ENCODE measurements at regions not wholly inside any gene's neighbourhood (a gene's known extent, or its start where the extent isn't known, plus 50 kb on each side); places are given as distances from the start of the nearest gene placed in this dataset.

- peaks cover 1% of the 10 kb centered on the region for H3K36me3 Mint-ChIP-seq (ENCODE audit: low read depth)
Observed at GRCh38 chr2:147398996-147399395, 445.8 kb upstream of the ACVR2A start.

GRCh38 chr2:147398301-147398700 is 446.5 kb upstream of the ACVR2A start:
- ATAC-seq (no peak), DNase-seq (no peak)
- Mint-ChIP-seq H3K36me3 (ENCODE audit: low read depth) (peaks cover 3% of the 10 kb centered on the region), H3K27ac (no peak overlapping the region), H3K4me3 (no peak overlapping the region), H3K27me3 (no peaks in the 10 kb centered on the region), H3K4me1 (no peaks in the 10 kb centered on the region)
- no peaks in the 10 kb centered on the region for H3K9me3 ChIP-seq (ENCODE audit: control insufficient read depth, low read length, poor library complexity, severe bottlenecking)

More at GRCh38 chr2:147398996-147399395, 445.8 kb upstream of the ACVR2A start:
- Mint-ChIP-seq H3K4me3 (no peak overlapping the region), H3K27me3 (no peaks in the 10 kb centered on the region), H3K4me1 (no peaks in the 10 kb centered on the region), H3K27ac (no peak overlapping the region)
- no peaks in the 10 kb centered on the region for H3K9me3 ChIP-seq (ENCODE audit: control insufficient read depth, low read length, poor library complexity, severe bottlenecking)
- DNase-seq (no peak), ATAC-seq (no peak)

- no peaks in the 10 kb centered on the region for H3K27me3 Mint-ChIP-seq
- H3K4me3 Mint-ChIP-seq, result no peak overlapping the region
- H3K4me1 Mint-ChIP-seq, result no peaks in the 10 kb centered on the region
- no peak overlapping the region for H3K27ac Mint-ChIP-seq
- ATAC-seq (no peak), DNase-seq (no peak)
- no peaks in the 10 kb centered on the region for H3K9me3 ChIP-seq (ENCODE audit: control insufficient read depth, low read length, poor library complexity, severe bottlenecking)
- H3K36me3 Mint-ChIP-seq (ENCODE audit: low read depth), result peaks cover 3% of the 10 kb centered on the region
Observed at GRCh38 chr2:147396890-147397289, 447.9 kb upstream of the ACVR2A start.

GRCh38 chr2:147394179-147394790 is 450.5 kb upstream of the ACVR2A start:
- no peaks in the 10 kb centered on the region for H3K4me1 Mint-ChIP-seq
- no peaks in the 10 kb centered on the region for H3K9me3 ChIP-seq (ENCODE audit: control insufficient read depth, low read length, poor library complexity, severe bottlenecking)
- H3K27ac Mint-ChIP-seq, result no peak overlapping the region
- peaks cover 3% of the 10 kb centered on the region for H3K36me3 Mint-ChIP-seq (ENCODE audit: low read depth)
- H3K4me3 Mint-ChIP-seq, result no peak overlapping the region
- peaks cover 6% of the 10 kb centered on the region for H3K27me3 Mint-ChIP-seq
- DNase-seq, result no peak
- ATAC-seq, result no peak

GRCh38 chr2:147392180-147392579 is 452.6 kb upstream of the ACVR2A start:
- Mint-ChIP-seq H3K27me3 (peaks cover 6% of the 10 kb centered on the region), H3K36me3 (ENCODE audit: low read depth) (peaks cover 3% of the 10 kb centered on the region), H3K4me1 (no peaks in the 10 kb centered on the region), H3K27ac (no peak overlapping the region), H3K4me3 (no peak overlapping the region)
- no peak for ATAC-seq
- DNase-seq, result no peak
- H3K9me3 ChIP-seq (ENCODE audit: control insufficient read depth, low read length, poor library complexity, severe bottlenecking), result no peaks in the 10 kb centered on the region

GRCh38 chr2:147390475-147390874 is 454.4 kb upstream of the ACVR2A start:
- no peaks in the 10 kb centered on the region for H3K4me1 Mint-ChIP-seq
- ATAC-seq (no peak), DNase-seq (no peak)
- no peaks in the 10 kb centered on the region for H3K9me3 ChIP-seq (ENCODE audit: control insufficient read depth, low read length, poor library complexity, severe bottlenecking)
- peaks cover 6% of the 10 kb centered on the region for H3K27me3 Mint-ChIP-seq
- no peak overlapping the region for H3K4me3 Mint-ChIP-seq
- H3K27ac Mint-ChIP-seq, result no peak overlapping the region
- H3K36me3 Mint-ChIP-seq (ENCODE audit: low read depth), result peaks cover 3% of the 10 kb centered on the region

- no peak for ATAC-seq
- Mint-ChIP-seq H3K4me3 (no peak overlapping the region), H3K36me3 (ENCODE audit: low read depth) (peaks cover 3% of the 10 kb centered on the region), H3K4me1 (no peaks in the 10 kb centered on the region), H3K27me3 (peaks cover 6% of the 10 kb centered on the region), H3K27ac (no peak overlapping the region)
- DNase-seq, result no peak
- H3K9me3 ChIP-seq (ENCODE audit: control insufficient read depth, low read length, poor library complexity, severe bottlenecking), result no peaks in the 10 kb centered on the region
Observed at GRCh38 chr2:147389218-147389617, 455.6 kb upstream of the ACVR2A start.

- Mint-ChIP-seq H3K27me3 (peaks cover 6% of the 10 kb centered on the region), H3K4me1 (no peaks in the 10 kb centered on the region), H3K4me3 (no peak overlapping the region), H3K27ac (no peak overlapping the region), H3K36me3 (ENCODE audit: low read depth) (no peaks in the 10 kb centered on the region)
- H3K9me3 ChIP-seq (ENCODE audit: control insufficient read depth, low read length, poor library complexity, severe bottlenecking), result no peaks in the 10 kb centered on the region
- ATAC-seq, result no peak
- no peak for DNase-seq
Observed at GRCh38 chr2:147388217-147388616, 456.6 kb upstream of the ACVR2A start.

- H3K4me3 Mint-ChIP-seq, result no peak overlapping the region
- DNase-seq (no peak), ATAC-seq (no peak)
- peak overlapping the region; percentile 56 for H3K27ac Mint-ChIP-seq
- H3K4me1 Mint-ChIP-seq, result no peaks in the 10 kb centered on the region
- H3K9me3 ChIP-seq (ENCODE audit: control insufficient read depth, low read length, poor library complexity, severe bottlenecking), result no peaks in the 10 kb centered on the region
- H3K27me3 Mint-ChIP-seq, result peaks cover 2% of the 10 kb centered on the region
- no peaks in the 10 kb centered on the region for H3K36me3 Mint-ChIP-seq (ENCODE audit: low read depth)
Observed at GRCh38 chr2:147386284-147386683, 458.5 kb upstream of the ACVR2A start.

GRCh38 chr2:147385600-147385999 is 459.2 kb upstream of the ACVR2A start:
- Mint-ChIP-seq H3K4me1 (no peaks in the 10 kb centered on the region), H3K36me3 (ENCODE audit: low read depth) (no peaks in the 10 kb centered on the region), H3K27ac (peak overlapping the region; percentile 56), H3K4me3 (no peak overlapping the region), H3K27me3 (no peaks in the 10 kb centered on the region)
- DNase-seq (no peak), ATAC-seq (no peak)
- H3K9me3 ChIP-seq (ENCODE audit: control insufficient read depth, low read length, poor library complexity, severe bottlenecking), result no peaks in the 10 kb centered on the region

- ATAC-seq (no peak), DNase-seq (no peak)
- Mint-ChIP-seq H3K4me3 (no peak overlapping the region), H3K4me1 (no peaks in the 10 kb centered on the region), H3K27ac (no peak overlapping the region), H3K27me3 (no peaks in the 10 kb centered on the region), H3K36me3 (ENCODE audit: low read depth) (no peaks in the 10 kb centered on the region)
- no peaks in the 10 kb centered on the region for H3K9me3 ChIP-seq (ENCODE audit: control insufficient read depth, low read length, poor library complexity, severe bottlenecking)
Observed at GRCh38 chr2:147384659-147385058, 460.2 kb upstream of the ACVR2A start.

GRCh38 chr2:147382322-147382948 is 462.4 kb upstream of the ACVR2A start:
- Mint-ChIP-seq H3K36me3 (ENCODE audit: low read depth) (no peaks in the 10 kb centered on the region), H3K4me3 (no peak overlapping the region), H3K27me3 (no peaks in the 10 kb centered on the region), H3K27ac (no peak overlapping the region), H3K4me1 (no peaks in the 10 kb centered on the region)
- no peak for ATAC-seq
- no peak for DNase-seq
- H3K9me3 ChIP-seq (ENCODE audit: control insufficient read depth, low read length, poor library complexity, severe bottlenecking), result no peaks in the 10 kb centered on the region

GRCh38 chr2:147378403-147378802 is 466.4 kb upstream of the ACVR2A start:
- no peak for DNase-seq
- Mint-ChIP-seq H3K27ac (no peak overlapping the region), H3K4me1 (no peaks in the 10 kb centered on the region), H3K4me3 (no peak overlapping the region), H3K27me3 (no peaks in the 10 kb centered on the region), H3K36me3 (ENCODE audit: low read depth) (no peaks in the 10 kb centered on the region)
- ATAC-seq, result no peak
- H3K9me3 ChIP-seq (ENCODE audit: control insufficient read depth, low read length, poor library complexity, severe bottlenecking), result no peaks in the 10 kb centered on the region

- no peak for DNase-seq
- no peak for ATAC-seq
- H3K9me3 ChIP-seq (ENCODE audit: control insufficient read depth, low read length, poor library complexity, severe bottlenecking), result no peaks in the 10 kb centered on the region
- Mint-ChIP-seq H3K27ac (no peak overlapping the region), H3K27me3 (no peaks in the 10 kb centered on the region), H3K4me3 (no peak overlapping the region), H3K4me1 (peaks cover 5% of the 10 kb centered on the region), H3K36me3 (ENCODE audit: low read depth) (no peaks in the 10 kb centered on the region)
Observed at GRCh38 chr2:147375073-147375472, 469.8 kb upstream of the ACVR2A start.
